HG02588 (cell line): ENCODE measurements at regions not wholly inside any gene's neighbourhood (a gene's known extent, or its start where the extent isn't known, plus 50 kb on each side); places are given as distances from the start of the nearest gene placed in this dataset.
"Not testable (repeated sequence)": the region's sequence is repeated elsewhere in the genome, so short reads cannot be mapped to it uniquely, and the experiment has no call there.

Source experiments
- ATAC-seq: cut with Tn5 transposase; IDR thresholded peaks from one replicate; pipeline ENCODE4 v1.9.1; 2021; ENCODE audit warnings: mild to moderate bottlenecking, moderate library complexity; ENCODE audit not compliant: unreplicated experiment

DNA sequence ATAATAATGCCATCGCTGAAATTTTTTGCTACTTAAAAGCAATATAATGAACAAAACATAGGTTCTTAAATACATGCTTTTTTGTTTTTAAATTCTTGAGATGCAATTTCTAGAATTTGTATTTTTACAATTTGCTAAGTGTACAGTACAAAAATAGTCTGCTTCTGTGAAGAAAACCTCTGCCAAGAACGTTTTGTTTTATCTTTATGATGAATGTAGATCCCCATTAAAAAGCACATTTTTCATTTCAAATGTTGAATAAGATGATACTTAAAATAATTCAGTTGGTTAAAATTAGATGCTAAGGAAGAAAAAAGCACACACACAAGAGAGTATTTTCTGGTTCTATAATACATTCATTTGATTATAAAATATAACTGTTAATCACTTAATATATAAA, 1358.5 kb upstream of the CITED2 start:
- ATAC-seq: no peak

DNA sequence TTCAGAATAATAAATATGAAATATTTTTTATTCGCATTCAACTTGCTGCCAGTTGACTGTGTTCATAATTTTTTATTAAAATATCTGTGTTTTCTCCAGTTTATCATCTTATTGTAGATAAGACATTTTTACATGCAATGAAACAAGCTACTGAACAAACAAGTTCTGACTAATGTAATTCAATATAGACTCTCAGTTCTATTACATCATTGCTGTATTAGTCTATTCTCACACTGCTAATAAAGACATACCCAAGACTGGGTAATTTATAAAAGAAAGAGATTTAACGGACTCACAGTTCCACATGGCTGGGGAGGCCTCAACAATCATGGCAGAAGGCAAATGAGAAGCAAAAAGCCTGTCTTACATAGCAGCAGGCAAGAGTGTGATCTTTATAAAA, 1357.7 kb upstream of the CITED2 start:
- no peak for ATAC-seq

DNA sequence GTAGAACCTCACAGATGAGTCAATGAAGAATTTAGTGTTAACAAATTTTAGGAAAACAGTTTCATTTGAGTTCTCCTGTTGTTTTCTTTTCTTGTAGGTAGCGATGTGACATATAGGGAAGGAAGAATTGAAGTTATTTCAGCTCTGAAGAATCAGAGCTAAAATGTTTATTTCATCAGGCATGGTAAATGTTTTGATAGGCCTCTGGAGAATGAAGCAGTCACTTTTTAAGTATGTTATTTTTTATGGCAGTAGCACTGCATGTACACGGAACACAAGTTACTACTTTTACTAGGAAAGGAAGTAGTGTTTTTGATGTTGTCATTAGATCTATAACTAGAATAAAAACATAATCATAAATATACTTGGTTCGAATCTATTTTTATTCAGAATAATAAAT, 1357.3 kb upstream of the CITED2 start:
- no peak for ATAC-seq

DNA sequence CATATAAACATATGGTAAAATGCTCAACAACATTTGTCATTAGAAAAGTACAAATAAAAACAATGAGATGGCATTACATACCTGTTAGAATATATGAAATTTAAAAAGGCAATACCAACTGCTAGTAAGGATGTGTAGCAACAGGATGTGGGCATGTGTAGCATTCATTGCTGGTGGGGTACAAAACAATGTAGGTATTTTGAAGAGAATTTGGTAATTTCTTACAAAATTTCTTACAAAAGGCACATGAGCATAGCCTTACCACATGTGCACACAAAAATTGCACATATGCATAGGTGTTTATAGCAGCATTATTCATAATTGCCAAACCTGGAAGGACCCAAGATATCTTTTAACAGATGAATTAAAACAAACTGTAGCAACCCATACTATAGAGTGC, 1355.1 kb upstream of the CITED2 start:
- ATAC-seq: no peak

DNA sequence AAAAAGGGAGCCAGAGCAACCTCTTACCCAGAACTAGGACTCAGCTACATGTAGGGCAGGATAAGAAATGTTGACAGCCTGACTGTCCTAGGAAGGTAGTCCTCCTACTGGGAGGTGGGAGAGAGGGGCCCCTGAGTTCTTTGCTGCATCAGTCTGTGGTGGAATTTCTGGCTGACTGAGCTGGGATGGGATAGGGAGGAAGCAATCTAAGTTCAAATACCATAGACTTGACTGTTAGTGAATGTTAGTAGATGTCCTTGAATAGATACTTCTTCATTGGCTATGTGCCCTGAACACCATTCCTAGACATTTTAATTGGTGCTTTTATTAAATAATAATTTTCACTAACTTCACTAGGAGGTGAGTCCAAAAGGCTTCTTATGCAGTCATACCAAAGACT, 1343.6 kb upstream of the CITED2 start:
- no peak for ATAC-seq

GRCh38 chr6:140713495-140713894, 1339.0 kb upstream of the CITED2 start:
- ATAC-seq: no peak

DNA sequence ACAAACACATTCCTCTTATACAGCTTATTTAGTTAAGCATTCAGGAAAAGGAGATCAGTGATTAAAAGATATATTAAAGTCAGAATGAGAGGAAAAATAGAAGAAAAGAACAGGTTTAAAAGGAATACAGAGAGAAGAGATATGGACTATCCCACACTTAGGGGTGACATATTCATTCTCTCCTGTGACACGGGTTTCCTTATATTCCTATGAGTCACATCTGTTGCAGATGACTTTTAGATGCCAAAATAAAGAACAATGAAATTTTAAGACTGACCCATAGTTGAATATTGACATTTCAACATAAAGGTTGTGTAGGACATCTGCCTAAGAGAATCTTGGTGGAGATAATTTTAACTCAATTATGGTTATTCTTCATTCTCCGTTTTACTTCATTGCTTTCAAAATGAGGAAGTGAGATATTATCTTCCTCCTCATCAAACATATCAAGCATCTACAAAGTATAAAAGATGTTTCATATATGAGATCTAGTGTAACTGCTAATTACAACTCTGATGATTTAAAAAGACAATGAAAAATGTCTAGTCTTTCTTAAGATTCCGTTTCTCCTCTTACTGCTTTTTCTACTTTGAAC, 1336.7 kb upstream of the CITED2 start:
- ATAC-seq: no peak

DNA sequence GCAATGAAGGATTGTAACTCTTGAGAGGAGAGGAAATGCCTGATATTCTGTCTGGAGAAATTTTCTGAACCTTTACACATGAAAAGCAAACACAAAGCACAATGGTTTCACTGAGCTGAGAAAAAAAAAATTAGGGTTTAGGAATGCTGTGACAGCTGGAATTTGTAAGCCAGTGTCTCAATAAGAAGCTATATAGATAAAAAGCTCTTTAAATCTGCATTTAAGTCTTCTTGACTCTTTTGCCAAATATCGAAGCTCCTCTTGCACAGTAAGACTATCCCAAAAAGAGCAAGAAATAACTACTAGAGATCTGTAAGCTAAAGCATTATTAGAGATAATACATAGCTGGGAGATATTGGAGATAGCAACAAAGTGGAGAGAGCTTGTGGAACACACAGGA, 1334.0 kb upstream of the CITED2 start:
- no peak for ATAC-seq

DNA sequence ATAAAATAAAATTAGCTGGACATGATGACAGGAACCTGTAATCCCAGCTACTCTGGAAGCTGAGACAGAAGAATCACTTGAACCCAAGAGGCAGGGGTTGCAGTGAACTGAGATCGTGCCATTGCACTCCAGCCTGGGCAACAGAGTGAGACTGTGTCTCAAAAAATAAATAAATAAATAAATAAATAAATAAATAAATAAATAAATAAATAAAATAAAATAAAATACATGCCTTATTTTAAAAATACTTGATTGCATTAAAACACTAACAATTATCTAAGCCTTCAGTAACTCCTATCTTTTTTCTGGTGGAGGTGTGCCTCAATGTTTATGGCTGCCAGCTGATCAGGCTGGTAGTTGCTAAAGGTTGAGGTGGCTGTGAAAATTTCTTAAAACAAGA, 1329.6 kb upstream of the CITED2 start:
- not testable (repeated sequence) for ATAC-seq

DNA sequence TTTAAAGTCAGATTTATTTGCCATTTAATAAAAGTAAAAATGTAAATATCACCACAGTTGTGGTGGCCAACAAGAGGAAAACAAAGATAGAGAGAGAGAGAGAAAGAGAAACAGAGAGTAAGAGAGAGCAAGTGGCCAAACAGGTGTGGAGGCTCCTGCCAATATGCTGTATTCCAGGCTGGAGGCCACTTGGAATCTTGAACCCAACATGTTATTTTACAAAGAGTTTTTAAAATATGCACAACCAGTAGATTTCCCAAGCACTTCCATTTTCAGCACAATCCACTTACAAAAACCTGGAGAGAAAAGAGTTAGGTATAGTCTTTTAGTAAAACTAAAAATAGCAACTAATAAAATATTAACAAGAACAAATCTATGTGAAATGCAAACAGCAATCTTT, 1323.1 kb upstream of the CITED2 start:
- ATAC-seq: no peak

DNA sequence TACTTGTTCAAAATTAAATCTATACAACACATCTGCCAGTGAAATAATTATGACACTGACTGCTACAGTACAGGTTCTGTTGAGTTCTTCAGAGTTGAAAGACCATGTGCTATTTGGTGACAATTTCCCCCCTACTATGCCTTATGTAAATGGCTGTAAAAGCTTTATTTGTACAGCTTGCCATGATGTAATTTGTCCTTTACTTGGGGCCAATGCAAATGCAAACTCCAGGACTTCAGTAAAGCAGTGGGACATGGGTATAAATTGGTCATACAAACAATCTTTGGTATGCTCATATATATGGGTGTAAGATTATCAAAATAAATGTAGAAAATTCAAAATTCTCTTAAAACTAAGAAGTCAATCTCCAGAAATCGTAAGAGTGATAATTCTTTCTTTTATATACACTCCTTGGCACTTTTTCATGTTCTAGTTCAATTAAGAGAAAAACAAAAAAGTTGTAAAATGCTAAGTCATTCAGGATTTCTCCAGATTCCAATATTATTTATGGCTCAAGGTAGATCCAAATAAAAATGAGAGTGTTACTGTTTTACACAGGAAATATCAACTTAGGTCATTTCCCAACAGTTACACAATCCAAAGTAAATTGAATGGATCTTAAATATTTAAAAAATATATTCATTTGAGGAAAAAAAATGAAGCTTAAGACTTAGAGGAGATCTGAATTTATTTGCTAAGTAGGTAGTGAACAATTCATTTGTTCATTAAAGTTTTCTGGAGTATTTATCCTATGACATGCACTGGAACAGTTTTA, 1310.5 kb upstream of the CITED2 start:
- no peak for ATAC-seq

DNA sequence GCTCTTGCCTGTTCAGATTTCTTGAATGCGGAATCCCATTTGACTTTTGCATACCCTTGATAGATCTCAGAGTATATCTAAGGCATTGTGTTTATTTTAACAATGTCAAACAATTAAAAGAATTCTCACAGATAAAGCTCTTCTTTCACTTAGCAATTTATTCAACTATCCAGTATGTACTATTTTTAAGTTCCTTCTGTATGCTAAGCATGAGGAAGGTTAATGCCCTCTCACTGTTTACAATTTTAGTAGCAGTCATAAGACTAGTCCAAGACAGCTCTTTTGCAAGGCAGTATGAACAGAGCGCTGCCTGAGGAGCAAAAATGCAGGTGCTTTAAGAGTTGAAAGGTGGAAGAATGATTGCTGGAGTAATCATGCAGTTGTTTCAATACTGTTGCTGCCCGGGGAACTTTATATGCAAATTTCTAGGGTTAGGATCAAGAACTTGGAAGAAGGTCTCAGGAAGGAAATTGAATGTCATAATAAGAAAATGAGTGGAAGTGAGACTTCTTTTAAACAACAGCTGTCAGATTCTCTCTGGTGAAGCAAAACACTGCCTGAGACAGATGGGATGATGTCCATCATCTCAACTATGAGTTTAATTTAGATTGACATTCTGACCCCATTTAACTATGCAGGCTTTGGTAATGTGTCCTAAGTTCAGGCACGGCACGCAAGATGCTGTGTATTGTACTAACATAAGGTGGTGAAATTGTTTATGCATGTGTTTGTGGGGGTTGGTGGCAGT, 1303.5 kb upstream of the CITED2 start:
- ATAC-seq: no peak

DNA sequence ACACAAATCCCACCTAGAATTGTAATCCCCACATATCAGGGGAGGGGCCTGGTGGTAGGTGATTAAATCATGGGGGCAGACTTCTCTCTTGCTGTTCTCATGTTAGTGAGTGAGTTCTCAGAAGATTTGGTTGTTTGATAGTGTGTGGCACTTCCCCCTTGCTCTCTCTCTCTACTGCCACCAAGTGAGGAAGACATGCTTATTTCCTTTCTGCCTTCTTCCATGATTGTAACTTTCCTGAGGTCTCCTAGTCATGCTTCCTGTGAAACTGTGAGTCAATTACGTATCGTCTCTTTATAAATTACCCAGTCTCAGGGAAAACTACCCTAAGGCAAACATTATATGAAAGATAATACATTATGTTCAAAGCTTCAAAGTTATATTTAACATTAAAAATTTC, 1297.5 kb upstream of the CITED2 start:
- no peak for ATAC-seq

GRCh38 chr6:140670021-140670420, 1295.6 kb upstream of the CITED2 start:
- ATAC-seq: no peak

DNA sequence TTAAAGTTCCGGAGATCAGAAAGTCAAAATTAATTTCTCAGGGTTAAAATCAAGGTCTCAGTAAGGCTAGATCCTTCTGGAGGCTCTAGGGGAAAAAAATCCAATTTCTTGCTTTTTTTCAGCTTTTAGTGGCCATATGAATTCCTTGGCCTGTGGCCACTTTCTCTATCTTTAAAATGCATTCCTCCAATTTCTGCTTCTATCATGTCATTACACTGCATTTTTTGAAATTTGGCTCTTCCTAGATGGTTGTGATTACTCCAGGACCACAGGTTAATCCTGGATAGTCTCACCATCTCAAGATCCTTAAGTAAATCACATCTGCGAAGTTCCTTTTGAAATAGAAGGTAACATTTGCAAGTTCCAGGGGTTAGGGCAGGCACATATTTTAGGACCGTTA, 1294.9 kb upstream of the CITED2 start:
- ATAC-seq: no peak

GRCh38 chr6:140663772-140664171, 1289.3 kb upstream of the CITED2 start:
- no peak for ATAC-seq

DNA sequence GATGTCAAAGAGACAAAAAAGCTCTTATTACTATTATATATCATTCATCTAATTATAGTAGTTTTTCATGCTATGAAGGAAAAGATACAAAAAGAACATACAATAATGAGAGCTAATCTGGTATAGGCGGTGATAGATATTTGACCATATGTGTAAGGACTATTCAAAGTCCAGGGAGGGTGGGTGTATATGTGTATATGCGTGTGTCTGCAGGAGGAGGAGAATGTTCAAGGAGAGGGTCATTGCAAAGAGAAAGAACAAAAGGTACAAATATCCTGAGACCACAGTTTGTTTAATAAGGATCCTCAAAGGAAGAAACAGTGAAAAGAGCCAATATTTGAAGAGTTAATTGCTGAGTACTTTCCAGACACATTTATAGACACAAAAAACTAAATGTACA, 1288.6 kb upstream of the CITED2 start:
- ATAC-seq: no peak

- no peak for ATAC-seq
Observed at GRCh38 chr6:140661691-140662090, 1287.2 kb upstream of the CITED2 start.

DNA sequence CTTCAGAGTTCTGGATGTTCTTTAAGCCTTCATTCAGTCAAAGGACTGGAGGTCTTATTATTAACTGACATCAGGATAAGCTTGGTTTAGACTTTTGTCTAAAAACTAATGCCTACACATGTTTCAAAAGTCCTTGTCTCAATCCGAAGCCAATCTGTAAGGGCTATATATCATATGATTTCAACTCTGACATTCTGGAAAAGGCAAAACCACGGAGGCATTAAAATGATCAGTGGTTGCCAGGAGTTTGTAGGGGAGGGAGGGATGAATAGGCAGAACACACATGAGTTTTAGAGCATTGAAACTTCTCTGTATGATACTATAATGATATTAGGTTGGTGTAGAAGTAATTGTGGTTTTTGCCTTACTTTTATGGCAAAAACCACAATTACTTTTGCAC, 1285.8 kb upstream of the CITED2 start:
- no peak for ATAC-seq

- ATAC-seq: no peak
Observed at GRCh38 chr6:140653972-140654371, 1279.5 kb upstream of the CITED2 start.

DNA sequence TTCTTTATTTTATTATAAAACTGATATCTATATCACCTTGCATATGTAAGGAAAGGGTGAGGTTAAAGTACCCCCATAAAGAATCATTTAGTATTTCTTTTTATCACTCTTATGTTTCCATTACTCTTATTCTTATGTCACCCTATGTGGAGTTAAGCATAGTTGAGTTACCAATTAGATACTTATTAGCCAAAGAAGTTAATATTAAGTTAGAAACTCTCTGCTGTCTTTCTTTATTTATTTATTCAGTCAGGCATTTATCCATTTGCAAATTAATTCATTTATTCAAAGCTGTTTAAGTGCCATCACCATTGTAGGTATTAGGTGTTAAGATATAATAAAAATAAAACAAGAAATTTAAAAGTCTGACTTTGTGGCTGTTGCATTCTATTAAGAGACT, 1279.1 kb upstream of the CITED2 start:
- ATAC-seq: no peak

GRCh38 chr6:140649502-140649901, 1275.1 kb upstream of the CITED2 start:
- ATAC-seq: not testable (repeated sequence)
